ENCODE measurements at regions not wholly inside any gene's neighbourhood (a gene's known extent, or its start where the extent isn't known, plus 50 kb on each side); places are given as distances from the start of the nearest gene placed in this dataset.

DNA sequence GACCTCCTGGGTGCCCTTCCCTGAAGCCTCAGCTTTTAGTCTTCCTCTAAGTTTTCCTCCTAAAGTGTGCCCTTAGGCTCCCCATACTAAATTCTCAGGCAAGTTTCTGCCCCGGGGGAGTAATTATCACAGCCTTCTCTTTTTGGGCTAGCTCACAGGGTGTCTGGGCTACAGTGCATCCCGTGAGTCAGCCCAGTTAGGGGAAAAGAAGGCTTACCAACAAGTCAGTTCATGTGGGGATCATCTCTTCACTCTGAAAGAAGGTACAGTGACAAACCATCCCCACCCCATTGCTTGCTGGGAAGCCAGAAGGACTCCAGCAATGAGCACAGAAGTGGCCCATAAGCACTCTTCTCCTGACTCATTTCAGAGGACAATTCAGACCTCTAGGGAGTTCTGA is 134.7 kb upstream of the FAM9C start:
- DNase-seq (ENCODE audit: low spot score), result peak; percentile 8
- H3K27ac ChIP-seq, result peak overlapping the region; percentile 35; the same call in 1 of the 2 replicates
- no peak for TF ChIP-seq CTCF (conservative IDR thresholded peaks at IDR 0.05; ENCODE audit: low read depth)
- ChIA-PET CTCF (interaction anchor here (0.5 kb wide), 1 partner anchor 722 kb away, joined by 4 read pairs; no protein-coding TSS in a partner anchor), POLR2A (ENCODE audit: low non-redundant PET) (no interaction called here)

DNA sequence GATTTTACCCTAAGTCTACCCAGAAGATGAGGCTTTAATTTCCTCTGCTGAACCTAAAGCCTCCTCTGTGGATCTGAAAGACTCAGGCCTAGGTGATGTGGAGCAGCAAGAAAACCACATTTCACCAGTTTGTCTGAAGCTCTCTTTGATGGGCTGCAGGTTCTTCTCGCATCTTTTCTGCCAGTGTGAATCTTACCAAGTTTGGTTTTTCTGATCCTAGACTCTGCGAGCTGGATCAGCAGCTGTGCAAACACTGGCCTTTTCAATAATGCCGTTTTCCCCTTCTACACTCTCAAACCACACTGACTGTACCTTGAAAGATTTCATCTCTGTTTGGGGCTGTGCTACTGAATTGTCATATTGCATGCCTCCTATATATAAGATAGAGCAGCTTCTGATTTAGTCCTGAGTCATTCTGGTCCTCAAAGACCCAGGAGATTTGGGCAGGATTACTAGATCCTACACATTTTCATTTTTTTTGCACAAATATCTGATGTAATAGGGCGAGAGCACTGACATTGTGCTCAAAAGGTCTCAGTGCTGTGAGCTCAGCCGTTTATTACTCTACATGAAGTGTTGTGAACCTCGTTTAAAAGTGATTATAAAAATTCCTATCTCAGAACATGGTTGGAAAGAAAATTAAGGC is 133.6 kb upstream of the FAM9C start:
- H3K27ac ChIP-seq, result no peak overlapping the region
- no peak for TF ChIP-seq CTCF (conservative IDR thresholded peaks at IDR 0.05; ENCODE audit: low read depth)
- POLR2A ChIA-PET (ENCODE audit: low non-redundant PET), result interaction anchor here (0.5 kb wide), 1 partner anchor 16 kb away, joined by 3 read pairs; no protein-coding TSS in a partner anchor
- CTCF ChIA-PET, result interaction anchor here (0.8 kb wide), 1 partner anchor 13 kb away, joined by 3 read pairs; no protein-coding TSS in a partner anchor
- DNase-seq (ENCODE audit: low spot score), result no peak

GRCh38 chrX:13175056-13175455 is 130.6 kb upstream of the FAM9C start:
- no peak overlapping the region for H3K27ac ChIP-seq
- ChIA-PET CTCF (no interaction called here), POLR2A (ENCODE audit: low non-redundant PET) (no interaction called here)
- DNase-seq (ENCODE audit: low spot score), result no peak
- TF ChIP-seq CTCF (conservative IDR thresholded peaks at IDR 0.05; ENCODE audit: low read depth), result no peak

GRCh38 chrX:13170966-13171558 is 126.6 kb upstream of the FAM9C start:
- no peak for TF ChIP-seq CTCF (conservative IDR thresholded peaks at IDR 0.05; ENCODE audit: low read depth)
- POLR2A ChIA-PET (ENCODE audit: low non-redundant PET), result no interaction called here
- H3K27ac ChIP-seq, result no peak overlapping the region
- CTCF ChIA-PET, result no interaction called here
- no peak for DNase-seq (ENCODE audit: low spot score)

DNA sequence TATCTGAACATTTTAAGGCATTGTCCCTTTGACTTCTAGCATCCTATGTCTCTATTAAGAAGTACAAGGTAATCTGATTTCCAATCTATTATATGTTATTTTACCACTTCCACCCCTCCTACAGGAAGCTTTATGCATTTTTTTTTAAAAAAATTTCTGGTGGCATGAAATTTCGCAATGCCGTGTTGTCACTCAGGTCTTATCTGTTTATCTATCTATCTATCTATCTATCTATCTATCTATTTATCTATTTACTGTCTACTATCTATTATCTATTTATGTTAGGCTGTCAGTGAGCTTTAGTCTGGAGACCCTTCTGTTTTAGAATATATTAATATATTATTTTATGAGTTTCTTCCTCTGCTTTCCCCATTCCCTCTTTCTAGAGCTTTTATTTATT is 125.3 kb upstream of the FAM9C start:
- POLR2A ChIA-PET (ENCODE audit: low non-redundant PET), result no interaction called here
- DNase-seq (ENCODE audit: low spot score), result no peak
- CTCF ChIA-PET, result no interaction called here
- TF ChIP-seq CTCF (conservative IDR thresholded peaks at IDR 0.05; ENCODE audit: low read depth), result no peak
- H3K27ac ChIP-seq, result no peak overlapping the region

DNA sequence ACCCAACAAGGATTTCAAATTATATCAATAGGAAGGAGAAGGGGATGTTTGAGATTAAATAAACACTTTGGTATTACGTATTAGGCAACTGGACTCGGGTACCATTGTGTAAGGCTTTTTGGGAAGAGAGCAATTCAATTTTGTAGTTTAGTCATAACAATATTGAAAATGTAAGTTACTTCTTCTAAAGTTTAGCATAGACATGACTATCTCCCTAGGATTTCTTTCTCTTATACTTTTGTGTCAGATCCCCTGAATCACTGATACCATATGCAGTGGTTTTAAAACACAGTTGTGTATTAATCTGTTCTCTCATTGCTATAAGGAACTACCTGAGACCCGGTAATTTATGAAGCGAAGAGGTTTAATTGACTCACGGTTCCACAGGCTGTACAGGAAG is 123.8 kb upstream of the FAM9C start:
- CTCF ChIA-PET, result no interaction called here

More for the DNA sequence above, 123.8 kb upstream of the FAM9C start:
- POLR2A ChIA-PET (ENCODE audit: low non-redundant PET), result no interaction called here
- DNase-seq (ENCODE audit: low spot score), result no peak
- no peak overlapping the region for H3K27ac ChIP-seq
- no peak for TF ChIP-seq CTCF (conservative IDR thresholded peaks at IDR 0.05; ENCODE audit: low read depth)
